Astrocyte (in vitro differentiated cells and primary cell): ENCODE measurements at regions not wholly inside any gene's neighbourhood (a gene's known extent, or its start where the extent isn't known, plus 50 kb on each side); places are given as distances from the start of the nearest gene placed in this dataset.

ENCODE experiments used
- DNase-seq: peaks from one replicate; pipeline ENCODE4 v3.0.0-alpha.2; 2010; ENCODE audit warnings: low read depth
- FAIRE-seq: peaks from 2 replicates; lab custom pipeline; 2011; peaks lifted over from hg19 to GRCh38; lab: Jason Lieb, UNC
- H2AFZ ChIP-seq: 2 replicates; pipeline ENCODE4 v1.6.0; 2012; ENCODE audit warnings: low read depth, low read length, inconsistent platforms
- H3K27ac ChIP-seq: 2 replicates; pipeline ENCODE4 v1.5.1; 2011; ENCODE audit warnings: low read depth, low read length, inconsistent platforms
- H3K27me3 ChIP-seq: 2 replicates; pipeline ENCODE4 v1.6.0; 2011; ENCODE audit warnings: low read length, inconsistent platforms; ENCODE audit not compliant: insufficient read depth
- H3K36me3 ChIP-seq: 2 replicates; pipeline ENCODE4 v1.5.1; 2011; ENCODE audit warnings: low read length, inconsistent platforms; ENCODE audit not compliant: insufficient read depth
- H3K4me1 ChIP-seq: 2 replicates; pipeline ENCODE4 v1.5.1; 2011; ENCODE audit warnings: low read length, inconsistent platforms; ENCODE audit not compliant: insufficient read depth
- H3K4me2 ChIP-seq: 2 replicates; pipeline ENCODE4 v1.6.0; 2012; ENCODE audit warnings: low read length, inconsistent platforms
- H3K4me3 ChIP-seq: 2 replicates; pipeline ENCODE4 v1.5.1; 2011; ENCODE audit warnings: low read depth, mild to moderate bottlenecking, low read length, inconsistent platforms; ENCODE audit not compliant: insufficient read depth
- H3K79me2 ChIP-seq: 2 replicates; pipeline ENCODE4 v1.6.0; 2012; ENCODE audit warnings: mild to moderate bottlenecking, low read length, inconsistent platforms; ENCODE audit not compliant: insufficient read depth
- H3K9ac ChIP-seq: 2 replicates; pipeline ENCODE4 v1.6.0; 2012; ENCODE audit warnings: mild to moderate bottlenecking, low read length, inconsistent platforms
- H3K9me3 ChIP-seq: 2 replicates; pipeline ENCODE4 v1.5.1; 2012; ENCODE audit warnings: low read depth, mild to moderate bottlenecking, low read length, inconsistent platforms; ENCODE audit not compliant: insufficient read depth
- H4K20me1 ChIP-seq: 2 replicates; pipeline ENCODE4 v1.6.0; 2012; ENCODE audit warnings: low read length, inconsistent platforms; ENCODE audit not compliant: insufficient read depth
- H3K27ac Mint-ChIP-seq: one replicate; pipeline ENCODE4 v1.8.0; 2021; ENCODE audit warnings: mild to moderate bottlenecking, mixed read lengths; ENCODE audit not compliant: unreplicated experiment
- H3K27me3 Mint-ChIP-seq: one replicate; pipeline ENCODE4 v1.8.0; 2021; ENCODE audit warnings: low read depth, mixed read lengths; ENCODE audit not compliant: unreplicated experiment
- H3K36me3 Mint-ChIP-seq: one replicate; pipeline ENCODE4 v1.8.0; 2021; ENCODE audit warnings: low read depth, mixed read lengths; ENCODE audit not compliant: unreplicated experiment
- H3K4me1 Mint-ChIP-seq: one replicate; pipeline ENCODE4 v1.8.0; 2021; ENCODE audit warnings: low read depth, mixed read lengths; ENCODE audit not compliant: unreplicated experiment
- H3K4me3 Mint-ChIP-seq: one replicate; pipeline ENCODE4 v1.8.0; 2021; ENCODE audit warnings: mild to moderate bottlenecking, moderate library complexity, mixed read lengths; ENCODE audit not compliant: unreplicated experiment
- H3K9me3 Mint-ChIP-seq: one replicate; pipeline ENCODE4 v1.8.0; 2021; ENCODE audit warnings: mild to moderate bottlenecking, mixed read lengths; ENCODE audit not compliant: unreplicated experiment
- EZH2 ChIP-seq: IDR thresholded peaks from 2 replicates; pipeline ENCODE4 v1.6.1; 2012; ENCODE audit warnings: mild to moderate bottlenecking, low read length, inconsistent platforms; ENCODE audit not compliant: insufficient read depth
- TF ChIP-seq, protein P1 (sequence below): IDR thresholded peaks from 2 replicates; pipeline ENCODE4 v1.5.1; 2011; ENCODE audit warnings: low read depth, mild to moderate bottlenecking, inconsistent platforms, low read length, moderate library complexity; ENCODE audit not compliant: insufficient read depth

DNA sequence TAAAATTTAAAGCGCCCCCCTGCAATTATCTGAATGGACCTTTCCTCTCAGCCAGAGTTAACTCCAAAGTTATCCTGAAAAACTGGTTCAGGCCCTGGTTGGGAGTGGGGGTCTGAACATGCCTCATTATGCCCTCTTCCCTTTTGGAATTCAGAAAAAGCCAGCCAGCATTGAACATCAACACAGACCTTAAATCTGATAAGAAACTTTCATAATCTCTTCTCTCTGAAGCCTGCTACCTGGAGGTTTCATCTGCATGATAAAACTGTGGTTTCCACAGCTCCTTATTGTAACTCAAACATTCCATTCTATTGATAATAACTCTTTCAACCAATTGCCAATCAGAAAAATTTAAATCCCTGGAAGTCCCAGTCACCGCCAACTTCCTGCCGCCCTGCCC lies 133.3 kb downstream of the ARL4A start:
- Histone ChIP-seq H3K9me3 (no peaks in the 10 kb centered on the region), H3K4me3 (no peak overlapping the region), H3K27ac (no peak overlapping the region), H3K27me3 (no peaks in the 10 kb centered on the region), H3K79me2 (no peaks in the 10 kb centered on the region), H3K4me2 (no peak overlapping the region), H3K36me3 (no peaks in the 10 kb centered on the region), H3K9ac (no peak overlapping the region), H2AFZ (no peak overlapping the region), H3K4me1 (no peaks in the 10 kb centered on the region), H4K20me1 (no peaks in the 10 kb centered on the region)
- H3K36me3 Mint-ChIP-seq: no peaks in the 10 kb centered on the region
- no peak for FAIRE-seq
- DNase-seq: no peak
- H3K27ac Mint-ChIP-seq: no peak overlapping the region
- peaks cover 1% of the 10 kb centered on the region for H3K4me1 Mint-ChIP-seq
- H3K27me3 Mint-ChIP-seq: no peaks in the 10 kb centered on the region
- no peak for TF ChIP-seq EZH2
- TF ChIP-seq, protein P1, sequence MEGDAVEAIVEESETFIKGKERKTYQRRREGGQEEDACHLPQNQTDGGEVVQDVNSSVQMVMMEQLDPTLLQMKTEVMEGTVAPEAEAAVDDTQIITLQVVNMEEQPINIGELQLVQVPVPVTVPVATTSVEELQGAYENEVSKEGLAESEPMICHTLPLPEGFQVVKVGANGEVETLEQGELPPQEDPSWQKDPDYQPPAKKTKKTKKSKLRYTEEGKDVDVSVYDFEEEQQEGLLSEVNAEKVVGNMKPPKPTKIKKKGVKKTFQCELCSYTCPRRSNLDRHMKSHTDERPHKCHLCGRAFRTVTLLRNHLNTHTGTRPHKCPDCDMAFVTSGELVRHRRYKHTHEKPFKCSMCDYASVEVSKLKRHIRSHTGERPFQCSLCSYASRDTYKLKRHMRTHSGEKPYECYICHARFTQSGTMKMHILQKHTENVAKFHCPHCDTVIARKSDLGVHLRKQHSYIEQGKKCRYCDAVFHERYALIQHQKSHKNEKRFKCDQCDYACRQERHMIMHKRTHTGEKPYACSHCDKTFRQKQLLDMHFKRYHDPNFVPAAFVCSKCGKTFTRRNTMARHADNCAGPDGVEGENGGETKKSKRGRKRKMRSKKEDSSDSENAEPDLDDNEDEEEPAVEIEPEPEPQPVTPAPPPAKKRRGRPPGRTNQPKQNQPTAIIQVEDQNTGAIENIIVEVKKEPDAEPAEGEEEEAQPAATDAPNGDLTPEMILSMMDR: no peak
- H3K9me3 Mint-ChIP-seq: peaks cover 2% of the 10 kb centered on the region
- no peak overlapping the region for H3K4me3 Mint-ChIP-seq

DNA sequence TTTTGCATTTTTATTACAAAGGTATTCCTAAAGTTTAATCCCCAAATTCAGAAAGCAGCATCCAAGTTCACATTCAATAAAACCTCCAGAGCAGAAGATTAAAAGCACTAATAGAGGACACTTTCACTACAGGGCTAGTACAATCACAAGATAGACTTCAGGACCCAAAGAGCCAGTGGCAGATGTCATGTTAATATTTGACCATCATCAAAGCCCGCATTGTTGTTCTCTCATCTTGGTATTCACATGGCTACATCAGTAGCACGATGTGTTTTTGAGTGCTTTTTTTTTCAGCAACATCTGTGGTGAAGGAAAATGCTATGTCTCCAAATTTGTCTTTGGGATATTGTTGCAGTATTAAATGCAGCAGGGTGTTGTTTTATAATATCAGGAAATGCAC lies 134.3 kb downstream of the ARL4A start:
- no peak for FAIRE-seq
- H3K27ac Mint-ChIP-seq: no peak overlapping the region
- no peaks in the 10 kb centered on the region for H3K79me2 ChIP-seq

DNA sequence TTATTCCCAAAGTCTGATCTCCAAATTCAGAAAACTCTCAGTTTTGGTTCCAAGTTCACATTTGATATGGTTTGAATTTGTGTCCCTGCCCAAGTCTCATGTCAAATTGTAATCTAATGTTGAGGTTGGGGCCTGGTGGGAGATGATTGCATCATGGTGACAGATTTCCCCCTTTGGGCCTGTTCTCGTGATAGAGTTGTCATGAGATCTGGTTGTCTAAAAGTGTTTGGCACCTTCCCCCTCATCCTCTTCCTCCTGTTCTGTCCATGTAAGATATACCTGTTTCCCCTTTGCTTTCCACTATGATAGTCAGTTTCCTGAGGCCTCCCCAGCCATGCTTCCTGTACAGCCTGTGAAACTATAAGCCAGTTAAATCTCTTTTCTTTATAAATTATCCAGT lies 138.6 kb downstream of the ARL4A start:
- TF ChIP-seq, protein P1: no peak
- no peak for TF ChIP-seq EZH2
- H3K9me3 ChIP-seq: no peaks in the 10 kb centered on the region
- H3K9ac ChIP-seq: no peak overlapping the region
- no peaks in the 10 kb centered on the region for H3K36me3 ChIP-seq
- H2AFZ ChIP-seq: no peak overlapping the region
- H3K27me3 Mint-ChIP-seq: no peaks in the 10 kb centered on the region
- no peak overlapping the region for H3K4me3 ChIP-seq
- H3K4me2 ChIP-seq: no peak overlapping the region
- peaks cover 2% of the 10 kb centered on the region for H3K9me3 Mint-ChIP-seq
- FAIRE-seq (no peak), DNase-seq (no peak)
- H3K4me1 Mint-ChIP-seq: peaks cover 2% of the 10 kb centered on the region
- no peaks in the 10 kb centered on the region for H4K20me1 ChIP-seq
- H3K4me3 Mint-ChIP-seq: no peak overlapping the region
- H3K36me3 Mint-ChIP-seq: no peaks in the 10 kb centered on the region
- H3K4me1 ChIP-seq: peaks cover 3% of the 10 kb centered on the region
- H3K27ac Mint-ChIP-seq: no peak overlapping the region
- H3K27me3 ChIP-seq: no peaks in the 10 kb centered on the region
- H3K79me2 ChIP-seq: no peaks in the 10 kb centered on the region
- H3K27ac ChIP-seq: no peak overlapping the region

More for the DNA sequence above, 134.3 kb downstream of the ARL4A start:
- Mint-ChIP-seq H3K4me1 (peaks cover 1% of the 10 kb centered on the region), H3K9me3 (peaks cover 2% of the 10 kb centered on the region), H3K4me3 (no peak overlapping the region), H3K36me3 (no peaks in the 10 kb centered on the region), H3K27me3 (no peaks in the 10 kb centered on the region)
- H2AFZ ChIP-seq: no peak overlapping the region
- TF ChIP-seq, protein P1: no peak
- no peak for TF ChIP-seq EZH2
- H4K20me1 ChIP-seq: no peaks in the 10 kb centered on the region
- H3K27ac ChIP-seq: no peak overlapping the region
- no peak overlapping the region for H3K9ac ChIP-seq
- DNase-seq: no peak
- no peak overlapping the region for H3K4me3 ChIP-seq
- no peaks in the 10 kb centered on the region for H3K27me3 ChIP-seq
- H3K9me3 ChIP-seq: no peaks in the 10 kb centered on the region
- no peaks in the 10 kb centered on the region for H3K4me1 ChIP-seq
- no peaks in the 10 kb centered on the region for H3K36me3 ChIP-seq
- H3K4me2 ChIP-seq: no peak overlapping the region
